OCI-LY7 (cell line): ENCODE measurements at regions not wholly inside any gene's neighbourhood (a gene's known extent, or its start where the extent isn't known, plus 50 kb on each side); places are given as distances from the start of the nearest gene placed in this dataset.
"Not testable (repeated sequence)": the region's sequence is repeated elsewhere in the genome, so short reads cannot be mapped to it uniquely, and the experiment has no call there.

Experiments
- EZH2phosphoT487 ChIP-seq: fragments of 200-600 bp; sonication (generic); IDR thresholded peaks from 2 replicates; pipeline ENCODE4 v1.6.1; 2018; ENCODE audit warnings: low read depth, borderline replicate concordance, mild to moderate bottlenecking, mixed run types, antibody characterized with exemption, low read length, moderate library complexity, mixed read lengths
- TF ChIP-seq, protein P1 (sequence below): fragments of 200-600 bp; sonication (generic); conservative IDR thresholded peaks from 2 replicates; pipeline ENCODE4 v1.5.1; 2014; ENCODE audit warnings: mild to moderate bottlenecking, antibody characterized with exemption, low read length, moderate library complexity, mixed read lengths

DNA sequence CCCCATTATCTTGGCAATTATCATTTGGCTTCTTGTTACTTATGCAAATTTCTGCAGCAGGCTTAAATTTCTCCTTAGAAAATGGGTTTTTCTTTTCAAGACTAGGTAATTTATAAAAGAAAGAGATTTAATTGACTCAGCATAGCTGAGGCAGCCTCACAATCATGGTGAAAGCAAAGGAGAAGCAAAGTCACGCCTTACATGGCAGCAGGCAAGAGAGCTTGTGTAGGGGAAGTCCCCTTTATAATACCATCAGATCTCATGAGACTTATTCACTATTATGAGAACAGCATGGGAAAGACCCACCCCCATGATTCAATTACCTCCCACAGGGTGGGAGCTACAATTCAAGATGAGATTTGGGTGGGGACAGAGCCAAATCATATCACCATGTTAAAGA lies 158.3 kb upstream of the NRBF2 start:
- TF ChIP-seq, protein P1, sequence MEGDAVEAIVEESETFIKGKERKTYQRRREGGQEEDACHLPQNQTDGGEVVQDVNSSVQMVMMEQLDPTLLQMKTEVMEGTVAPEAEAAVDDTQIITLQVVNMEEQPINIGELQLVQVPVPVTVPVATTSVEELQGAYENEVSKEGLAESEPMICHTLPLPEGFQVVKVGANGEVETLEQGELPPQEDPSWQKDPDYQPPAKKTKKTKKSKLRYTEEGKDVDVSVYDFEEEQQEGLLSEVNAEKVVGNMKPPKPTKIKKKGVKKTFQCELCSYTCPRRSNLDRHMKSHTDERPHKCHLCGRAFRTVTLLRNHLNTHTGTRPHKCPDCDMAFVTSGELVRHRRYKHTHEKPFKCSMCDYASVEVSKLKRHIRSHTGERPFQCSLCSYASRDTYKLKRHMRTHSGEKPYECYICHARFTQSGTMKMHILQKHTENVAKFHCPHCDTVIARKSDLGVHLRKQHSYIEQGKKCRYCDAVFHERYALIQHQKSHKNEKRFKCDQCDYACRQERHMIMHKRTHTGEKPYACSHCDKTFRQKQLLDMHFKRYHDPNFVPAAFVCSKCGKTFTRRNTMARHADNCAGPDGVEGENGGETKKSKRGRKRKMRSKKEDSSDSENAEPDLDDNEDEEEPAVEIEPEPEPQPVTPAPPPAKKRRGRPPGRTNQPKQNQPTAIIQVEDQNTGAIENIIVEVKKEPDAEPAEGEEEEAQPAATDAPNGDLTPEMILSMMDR = not testable (repeated sequence)
- TF ChIP-seq EZH2phosphoT487 = not testable (repeated sequence)
